ENCODE measurements at regions not wholly inside any gene's neighbourhood (a gene's known extent, or its start where the extent isn't known, plus 50 kb on each side); places are given as distances from the start of the nearest gene placed in this dataset.

DNA sequence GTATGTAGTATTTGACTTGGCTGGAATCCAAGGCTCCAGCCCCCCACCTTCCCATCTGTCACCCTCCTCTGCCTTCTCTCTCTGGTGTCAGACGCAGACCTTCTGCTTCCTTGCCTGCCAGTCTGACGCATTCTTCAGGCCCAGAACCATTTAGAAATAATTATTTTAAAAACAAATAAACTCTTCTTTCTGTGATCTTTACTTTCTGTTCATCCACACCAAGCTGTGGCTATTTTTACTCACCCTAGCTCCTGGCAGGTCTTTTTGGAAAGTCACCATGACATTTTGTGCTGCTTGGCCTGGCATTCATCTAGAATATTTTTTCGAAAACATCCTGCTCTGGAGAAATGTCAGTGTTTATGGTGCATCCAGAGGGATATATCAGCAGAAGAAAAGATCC is 330.7 kb upstream of the ASIC2 start:
- TF ChIP-seq, protein P1, sequence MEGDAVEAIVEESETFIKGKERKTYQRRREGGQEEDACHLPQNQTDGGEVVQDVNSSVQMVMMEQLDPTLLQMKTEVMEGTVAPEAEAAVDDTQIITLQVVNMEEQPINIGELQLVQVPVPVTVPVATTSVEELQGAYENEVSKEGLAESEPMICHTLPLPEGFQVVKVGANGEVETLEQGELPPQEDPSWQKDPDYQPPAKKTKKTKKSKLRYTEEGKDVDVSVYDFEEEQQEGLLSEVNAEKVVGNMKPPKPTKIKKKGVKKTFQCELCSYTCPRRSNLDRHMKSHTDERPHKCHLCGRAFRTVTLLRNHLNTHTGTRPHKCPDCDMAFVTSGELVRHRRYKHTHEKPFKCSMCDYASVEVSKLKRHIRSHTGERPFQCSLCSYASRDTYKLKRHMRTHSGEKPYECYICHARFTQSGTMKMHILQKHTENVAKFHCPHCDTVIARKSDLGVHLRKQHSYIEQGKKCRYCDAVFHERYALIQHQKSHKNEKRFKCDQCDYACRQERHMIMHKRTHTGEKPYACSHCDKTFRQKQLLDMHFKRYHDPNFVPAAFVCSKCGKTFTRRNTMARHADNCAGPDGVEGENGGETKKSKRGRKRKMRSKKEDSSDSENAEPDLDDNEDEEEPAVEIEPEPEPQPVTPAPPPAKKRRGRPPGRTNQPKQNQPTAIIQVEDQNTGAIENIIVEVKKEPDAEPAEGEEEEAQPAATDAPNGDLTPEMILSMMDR (IDR thresholded peaks at IDR 0.05) = no peak
- TF ChIP-seq POLR2A (IDR thresholded peaks at IDR 0.05) = no peak
